ENCODE measurements at regions not wholly inside any gene's neighbourhood (a gene's known extent, or its start where the extent isn't known, plus 50 kb on each side); places are given as distances from the start of the nearest gene placed in this dataset.
A peak's percentile ranks its signal among the peaks of the same experiment; 100 is the strongest.

DNA sequence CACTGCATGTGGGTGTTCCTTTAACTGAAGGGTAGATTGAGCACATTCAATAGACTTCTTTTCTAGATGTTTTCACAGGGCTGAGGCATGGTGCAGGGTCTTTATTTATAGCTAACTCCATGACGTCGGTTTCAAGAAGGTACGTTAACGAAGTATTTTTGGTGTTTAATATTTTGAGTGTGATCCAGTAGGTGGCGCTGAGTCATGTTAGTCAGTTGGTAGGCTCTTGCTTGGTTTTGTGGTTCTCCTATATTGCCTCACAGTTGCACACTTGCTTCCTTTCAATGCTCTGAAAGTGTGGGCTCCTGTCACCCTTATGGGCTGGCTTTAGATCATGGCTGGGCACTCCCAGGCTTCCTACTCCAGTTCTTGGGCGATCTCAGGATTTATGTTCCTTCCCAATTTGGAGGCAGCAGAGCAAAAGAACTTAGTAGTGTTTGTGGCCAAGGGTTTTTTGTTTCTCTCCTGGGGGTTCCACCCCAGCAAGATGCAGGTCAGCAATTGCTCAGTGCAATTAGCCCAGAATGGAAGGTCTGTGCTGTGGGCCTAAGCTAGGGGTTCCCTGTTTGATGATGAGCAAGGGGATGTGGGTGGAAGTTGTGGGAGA, 471.6 kb upstream of the FOXG1 start:
- intact Hi-C loops (cut with DNase I; ENCODE audit: low total_unique reads) (loop anchor here (1.0 kb wide), 1 partner anchor 16 kb away; no protein-coding TSS in a partner anchor), in situ Hi-C loops (cut with MboI; ENCODE audit: low pct_ligation_motif_present in 1 of 4, low pct_unique_long_range_greater_than_20kb in 1 of 4, low sequenced_read_pairs in 3 of 4) (no loop called here)
- Histone ChIP-seq H3K36me3 (no peaks in the 10 kb centered on the region), H3K4me3 (no peak overlapping the region), H3K27me3 (no peaks in the 10 kb centered on the region), H3K27ac (no peak overlapping the region), H3K9me3 (no peaks in the 10 kb centered on the region), H3K4me1 (no peaks in the 10 kb centered on the region)
- 41 to 52% methylated on average over 5 to 6 of the region's 6 CpGs for WGBS, 2 donors (ENCODE audit: low coverage in 1 of 2)
- no peak for DNase-seq
- TF ChIP-seq POLR2AphosphoS5 (IDR thresholded peaks at IDR 0.05) = no peak
- TF ChIP-seq CTCF (IDR thresholded peaks at IDR 0.05) = peak in 1 of 5 experiments; percentile 13

DNA sequence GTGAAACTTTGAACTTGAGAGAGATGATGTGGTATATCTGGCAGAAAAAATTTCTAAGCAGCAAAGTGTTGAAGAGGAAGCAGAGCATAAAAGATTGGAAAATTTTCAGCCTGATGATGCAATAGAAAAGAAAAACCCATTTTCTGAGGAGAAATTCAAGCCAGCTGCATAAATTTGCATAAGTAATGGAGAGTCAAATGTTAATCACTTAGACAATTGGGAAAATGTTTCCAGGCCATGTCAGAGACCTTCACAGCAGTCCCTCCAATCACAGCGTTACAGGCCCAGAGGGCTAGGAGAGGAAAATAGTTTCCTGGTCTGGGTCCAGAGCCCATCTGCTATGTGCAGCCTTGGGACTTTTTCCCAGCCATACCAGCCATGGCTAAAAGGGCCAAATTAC, 469.0 kb upstream of the FOXG1 start:
- Histone ChIP-seq H3K4me1 (no peaks in the 10 kb centered on the region), H3K4me3 (no peak overlapping the region), H3K36me3 (no peaks in the 10 kb centered on the region), H3K27me3 (no peaks in the 10 kb centered on the region), H3K9me3 (no peaks in the 10 kb centered on the region), H3K27ac (no peak overlapping the region)
- in situ Hi-C loops (cut with MboI; ENCODE audit: low pct_ligation_motif_present in 1 of 4, low pct_unique_long_range_greater_than_20kb in 1 of 4, low sequenced_read_pairs in 3 of 4) = no loop called here
- TF ChIP-seq POLR2A (IDR thresholded peaks at IDR 0.05) = no peak
- no peak for TF ChIP-seq POLR2AphosphoS5 (IDR thresholded peaks at IDR 0.05)
- no peak for TF ChIP-seq EP300 (IDR thresholded peaks at IDR 0.05; ENCODE audit: low read depth)
- no peak for TF ChIP-seq CTCF (IDR thresholded peaks at IDR 0.05)
- 67 to 93% methylated on average over 1 of the region's 1 CpG for WGBS, 2 donors (ENCODE audit: low coverage in 1 of 2)
- intact Hi-C loops (cut with DNase I; ENCODE audit: low total_unique reads) = no loop called here
- no peak for DNase-seq

- Histone ChIP-seq H3K9me3 (no peaks in the 10 kb centered on the region), H3K4me1 (no peaks in the 10 kb centered on the region), H3K36me3 (no peaks in the 10 kb centered on the region), H3K27me3 (no peaks in the 10 kb centered on the region), H3K27ac (no peak overlapping the region), H3K4me3 (no peak overlapping the region)
- in situ Hi-C loops (cut with MboI; ENCODE audit: low pct_ligation_motif_present in 1 of 4, low pct_unique_long_range_greater_than_20kb in 1 of 4, low sequenced_read_pairs in 3 of 4) = no loop called here
- WGBS, 2 donors (ENCODE audit: low coverage in 1 of 2) = 77 to 80% methylated on average over 2 to 3 of the region's 3 CpGs
- no peak for TF ChIP-seq EP300 (IDR thresholded peaks at IDR 0.05; ENCODE audit: low read depth)
- no peak for TF ChIP-seq POLR2A (IDR thresholded peaks at IDR 0.05)
- no peak for TF ChIP-seq CTCF (IDR thresholded peaks at IDR 0.05)
- TF ChIP-seq POLR2AphosphoS5 (IDR thresholded peaks at IDR 0.05) = no peak
- DNase-seq = no peak
- intact Hi-C loops (cut with DNase I; ENCODE audit: low total_unique reads) = no loop called here
Measured at GRCh38 chr14:28298156-28298555, 468.4 kb upstream of the FOXG1 start.

DNA sequence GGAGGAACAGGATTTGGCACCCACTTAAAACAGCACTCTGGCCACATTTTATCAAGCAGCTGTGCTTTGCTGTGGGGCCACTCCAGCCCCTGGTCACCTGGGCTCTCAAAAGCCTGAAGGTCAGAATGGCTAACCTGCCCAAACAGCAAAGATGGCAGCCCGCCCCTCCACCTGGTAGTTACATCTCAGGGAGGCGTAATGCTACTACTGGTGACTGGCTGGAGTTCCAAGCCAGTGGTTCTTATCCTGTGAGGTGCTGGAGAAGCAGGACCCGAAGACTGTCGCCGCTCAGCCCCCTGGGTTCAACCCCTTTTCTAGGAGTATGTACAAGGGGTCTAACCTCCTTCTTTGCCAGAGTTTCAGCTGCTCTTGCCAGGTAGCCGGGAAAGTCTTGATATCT, 467.4 kb upstream of the FOXG1 start:
- in situ Hi-C loops (cut with MboI; ENCODE audit: low pct_ligation_motif_present in 1 of 4, low pct_unique_long_range_greater_than_20kb in 1 of 4, low sequenced_read_pairs in 3 of 4) (no loop called here), intact Hi-C loops (cut with DNase I; ENCODE audit: low total_unique reads) (no loop called here)
- no peaks in the 10 kb centered on the region for H3K36me3 ChIP-seq
- H3K4me1 ChIP-seq = no peaks in the 10 kb centered on the region
- H3K4me3 ChIP-seq = no peak overlapping the region
- no peaks in the 10 kb centered on the region for H3K9me3 ChIP-seq
- TF ChIP-seq POLR2A (IDR thresholded peaks at IDR 0.05) (no peak), EP300 (IDR thresholded peaks at IDR 0.05; ENCODE audit: low read depth) (no peak), CTCF (IDR thresholded peaks at IDR 0.05) (no peak), POLR2AphosphoS5 (IDR thresholded peaks at IDR 0.05) (no peak)
- no peak for DNase-seq
- H3K27ac ChIP-seq = no peak overlapping the region
- 88% methylated on average over 5 of the region's 6 CpGs; no CpG with 5 or more reads in 1 of the 2 donors for WGBS, 2 donors (ENCODE audit: low coverage in 1 of 2)
- H3K27me3 ChIP-seq = no peaks in the 10 kb centered on the region
